ENCODE measurements at regions not wholly inside any gene's neighbourhood (a gene's known extent, or its start where the extent isn't known, plus 50 kb on each side); places are given as distances from the start of the nearest gene placed in this dataset.

- Histone ChIP-seq H3K27ac (no peak overlapping the region), H3K27me3 (no peaks in the 10 kb centered on the region), H3K36me3 (no peaks in the 10 kb centered on the region), H3K4me1 (no peaks in the 10 kb centered on the region), H3K9me3 (peaks cover 0 to 15% of the 10 kb centered on the region in 2 donors), H3K4me3 (no peak overlapping the region)
- no peak for TF ChIP-seq CTCF (IDR thresholded peaks at IDR 0.05)
- DNase-seq (ENCODE audit: low spot score): no peak
Observed at GRCh38 chr3:36257158-36257852, 123.0 kb upstream of the STAC start.

GRCh38 chr3:36258421-36258820 lies 121.9 kb upstream of the STAC start:
- TF ChIP-seq CTCF (IDR thresholded peaks at IDR 0.05): no peak
- no peak for DNase-seq (ENCODE audit: low spot score)
- Histone ChIP-seq H3K4me1 (no peaks in the 10 kb centered on the region), H3K4me3 (no peak overlapping the region), H3K27me3 (no peaks in the 10 kb centered on the region), H3K36me3 (no peaks in the 10 kb centered on the region), H3K9me3 (peaks cover 0 to 15% of the 10 kb centered on the region in 2 donors), H3K27ac (no peak overlapping the region)

GRCh38 chr3:36259580-36259979 lies 120.7 kb upstream of the STAC start:
- DNase-seq (ENCODE audit: low spot score): no peak
- no peak overlapping the region for H3K4me3 ChIP-seq
- H3K9me3 ChIP-seq: peaks cover 0 to 6% of the 10 kb centered on the region in 2 donors
- H3K36me3 ChIP-seq: no peaks in the 10 kb centered on the region
- no peaks in the 10 kb centered on the region for H3K4me1 ChIP-seq
- no peak for TF ChIP-seq CTCF (IDR thresholded peaks at IDR 0.05)
- no peak overlapping the region for H3K27ac ChIP-seq
- no peaks in the 10 kb centered on the region for H3K27me3 ChIP-seq

GRCh38 chr3:36269274-36269673 lies 111.0 kb upstream of the STAC start:
- DNase-seq (ENCODE audit: low spot score): no peak
- no peak overlapping the region for H3K27ac ChIP-seq
- no peaks in the 10 kb centered on the region for H3K9me3 ChIP-seq
- no peaks in the 10 kb centered on the region for H3K36me3 ChIP-seq
- no peak for TF ChIP-seq CTCF (IDR thresholded peaks at IDR 0.05)
- no peak overlapping the region for H3K4me3 ChIP-seq
- H3K4me1 ChIP-seq: no peaks in the 10 kb centered on the region
- no peaks in the 10 kb centered on the region for H3K27me3 ChIP-seq

GRCh38 chr3:36282766-36283165 lies 97.5 kb upstream of the STAC start:
- H3K4me1 ChIP-seq: no peaks in the 10 kb centered on the region
- DNase-seq (ENCODE audit: low spot score): no peak
- H3K27ac ChIP-seq: no peak overlapping the region
- no peaks in the 10 kb centered on the region for H3K36me3 ChIP-seq
- peaks cover 0 to 8% of the 10 kb centered on the region in 2 donors for H3K9me3 ChIP-seq
- TF ChIP-seq CTCF (IDR thresholded peaks at IDR 0.05): no peak
- H3K27me3 ChIP-seq: no peaks in the 10 kb centered on the region
- no peak overlapping the region for H3K4me3 ChIP-seq

GRCh38 chr3:36295296-36295695 lies 85.0 kb upstream of the STAC start:
- no peaks in the 10 kb centered on the region for H3K9me3 ChIP-seq
- no peak overlapping the region for H3K27ac ChIP-seq
- H3K27me3 ChIP-seq: no peaks in the 10 kb centered on the region
- no peak overlapping the region for H3K4me3 ChIP-seq
- TF ChIP-seq CTCF (IDR thresholded peaks at IDR 0.05): no peak
- no peaks in the 10 kb centered on the region for H3K36me3 ChIP-seq
- no peak for DNase-seq (ENCODE audit: low spot score)
- no peaks in the 10 kb centered on the region for H3K4me1 ChIP-seq

All from right atrium auricular region (tissue), 2 donors.